ENCODE measurements at regions not wholly inside any gene's neighbourhood (a gene's known extent, or its start where the extent isn't known, plus 50 kb on each side); places are given as distances from the start of the nearest gene placed in this dataset.

- TF ChIP-seq CTCF (IDR thresholded peaks at IDR 0.05) (no peak), POLR2A (IDR thresholded peaks at IDR 0.05) (no peak)
Measured at GRCh38 chr1:116205941-116206679, 94.9 kb downstream of the MAB21L3 start.
